Fibroblast of peridontal ligament (primary cell): ENCODE measurements at regions not wholly inside any gene's neighbourhood (a gene's known extent, or its start where the extent isn't known, plus 50 kb on each side); places are given as distances from the start of the nearest gene placed in this dataset.

Experiments used
- DNase-seq: peaks from one replicate; pipeline ENCODE4 v3.0.0-alpha.2; 2010; ENCODE audit errors: extremely low read depth

DNA sequence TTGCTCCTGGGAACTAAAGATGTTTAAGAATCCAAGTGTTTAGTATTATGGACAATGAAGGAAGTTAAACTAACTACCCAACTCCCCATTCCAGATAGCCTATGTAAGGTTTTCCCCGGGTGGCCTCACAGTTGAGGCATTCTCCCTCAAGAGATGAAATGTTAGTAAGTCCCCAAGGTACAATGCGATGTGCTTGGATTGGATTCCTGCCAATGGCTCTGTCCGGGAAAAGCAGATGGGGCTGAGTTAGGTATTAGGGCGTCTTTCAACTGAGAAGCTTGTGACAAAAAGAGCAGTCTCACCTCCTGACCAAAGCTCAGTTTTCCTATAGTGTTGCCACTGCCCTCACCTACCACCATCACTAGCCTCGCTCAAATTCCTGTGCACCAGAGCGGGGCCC lies 64.8 kb upstream of the E2F7 start:
- no peak for DNase-seq

DNA sequence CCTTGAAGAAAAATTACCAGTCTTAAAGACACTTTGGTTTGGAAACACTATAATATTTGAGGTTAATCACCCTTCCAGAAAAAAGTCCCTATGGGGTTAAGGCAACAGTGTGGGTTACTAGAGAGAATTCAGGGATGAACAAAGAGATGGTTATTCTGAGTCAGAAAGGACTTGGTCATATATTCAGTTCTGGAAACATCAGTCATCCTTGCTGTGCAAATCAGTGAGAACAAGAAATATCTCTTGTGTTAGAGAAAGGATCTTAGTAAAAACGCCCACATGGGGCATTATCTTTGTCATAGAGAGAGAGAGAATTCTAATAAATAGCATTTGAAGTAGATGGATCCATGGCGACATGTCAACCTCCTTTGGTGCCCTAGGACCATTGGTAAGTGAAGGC lies 59.4 kb upstream of the E2F7 start:
- peak; percentile 87 for DNase-seq

DNA sequence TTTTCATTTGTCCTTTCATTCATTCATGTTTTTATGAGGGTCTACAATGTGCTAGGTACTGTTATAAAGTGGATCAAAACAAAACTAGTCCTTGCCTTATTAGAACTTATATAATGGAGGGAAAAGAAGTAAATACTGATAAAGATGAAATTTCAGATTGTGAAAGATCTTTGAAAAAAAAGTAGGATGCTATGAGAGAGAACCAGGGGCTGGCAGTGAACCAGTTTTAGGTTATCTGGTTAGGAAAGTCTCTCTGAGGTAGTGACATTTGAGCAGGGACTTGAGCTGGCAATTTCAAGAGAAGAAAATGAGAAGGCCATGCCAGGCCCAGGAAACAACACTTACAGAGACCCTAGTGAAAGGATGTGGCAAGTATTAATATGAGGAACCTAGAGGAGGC lies 57.3 kb upstream of the E2F7 start:
- peak; percentile 52 for DNase-seq

DNA sequence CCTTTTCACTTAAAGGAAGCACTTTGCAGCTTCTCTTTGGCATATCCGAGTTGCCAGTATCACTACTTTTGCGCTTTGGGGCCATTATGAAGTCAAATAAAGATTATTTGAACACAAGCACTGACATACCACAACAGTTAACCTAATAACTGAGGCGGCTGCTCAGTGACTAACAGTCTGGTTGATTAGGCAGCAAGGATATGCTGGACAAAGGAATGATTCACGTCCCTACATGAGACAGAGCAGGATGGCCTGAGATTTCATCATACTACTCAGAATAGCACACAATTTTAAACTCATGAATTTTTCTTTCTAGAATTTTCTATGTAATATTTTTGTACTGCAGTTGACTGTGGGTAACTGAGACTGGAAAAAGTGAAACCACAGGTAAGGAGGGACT lies 56.9 kb upstream of the E2F7 start:
- peak; percentile 95 for DNase-seq

DNA sequence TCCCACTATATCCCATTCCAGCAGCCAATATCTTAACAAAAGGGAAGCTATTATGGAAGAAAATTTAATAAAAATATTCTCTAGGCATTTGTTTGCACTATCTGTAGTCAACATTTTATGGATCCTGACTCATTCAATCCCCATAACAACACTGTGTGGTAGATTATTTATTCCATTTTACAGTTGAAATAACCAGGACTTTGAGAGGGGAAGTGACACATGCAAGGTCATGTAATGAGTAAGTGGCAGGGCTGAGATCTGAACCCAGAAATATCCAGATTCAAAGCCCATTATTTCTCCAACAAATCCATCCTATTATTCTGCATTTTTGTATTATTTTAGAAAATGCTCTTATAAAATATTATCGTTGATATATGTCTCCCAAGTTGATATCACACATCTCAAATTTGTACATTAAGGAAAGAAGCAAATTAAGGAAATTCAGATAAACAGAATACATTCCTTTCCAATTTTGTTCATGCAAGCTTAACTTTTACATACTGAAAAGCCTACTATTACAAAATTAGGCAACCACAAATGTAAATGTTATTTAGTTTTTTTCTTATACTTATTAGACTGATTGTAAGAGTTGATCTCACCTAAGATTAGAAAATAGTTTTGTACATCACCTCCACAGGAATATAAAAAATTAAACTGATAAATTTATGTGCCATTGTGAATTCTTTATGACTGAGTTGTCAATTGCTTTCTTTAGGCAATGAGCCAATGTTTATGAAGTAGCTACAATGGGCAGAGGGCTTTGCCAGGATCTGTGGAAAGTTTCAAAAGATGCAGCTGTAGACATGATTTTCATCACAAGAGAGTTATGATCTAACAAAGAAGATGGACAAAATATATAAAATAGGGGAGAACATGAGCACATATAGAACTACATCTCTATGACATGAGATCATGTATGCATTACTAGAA lies 55.1 kb upstream of the E2F7 start:
- DNase-seq = peak; percentile 90

DNA sequence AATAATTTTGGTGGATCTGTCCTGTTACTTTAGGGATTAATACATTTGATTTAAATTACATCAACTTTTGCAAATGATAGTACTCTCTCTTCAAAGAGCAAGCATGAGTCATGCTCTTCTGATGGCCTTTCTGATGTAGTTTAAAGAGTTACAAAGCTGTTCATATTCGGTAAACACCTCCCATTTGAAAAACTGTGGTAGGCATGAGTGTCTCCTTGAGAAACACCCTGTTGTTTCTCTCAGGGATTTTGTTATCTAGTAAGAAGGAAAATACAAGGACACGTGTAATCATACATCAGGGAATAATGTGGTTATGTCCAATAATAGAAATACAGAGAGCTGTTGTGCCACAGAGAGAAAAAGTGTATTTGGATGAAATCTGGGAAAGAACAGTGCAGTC lies 53.3 kb upstream of the E2F7 start:
- DNase-seq = peak; percentile 45

DNA sequence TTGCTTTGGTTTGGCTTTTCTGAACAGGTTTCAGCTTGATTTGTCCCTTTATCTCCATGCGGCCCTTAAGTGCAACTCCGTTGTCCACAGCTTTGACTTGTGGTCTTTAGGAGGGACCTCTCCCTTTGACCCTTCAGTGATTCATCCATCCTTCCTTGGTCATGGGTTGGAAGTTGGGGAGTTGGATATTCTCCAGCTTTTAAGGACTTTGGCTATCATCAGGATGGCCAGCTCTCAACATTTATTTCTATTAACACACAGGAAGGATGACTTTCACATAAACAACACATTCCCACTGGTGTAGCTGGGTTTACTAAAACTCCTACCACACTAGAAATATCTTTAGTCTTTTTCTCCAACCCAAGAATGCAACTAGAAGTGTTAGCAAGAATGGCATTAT lies 50.9 kb upstream of the E2F7 start:
- no peak for DNase-seq

DNA sequence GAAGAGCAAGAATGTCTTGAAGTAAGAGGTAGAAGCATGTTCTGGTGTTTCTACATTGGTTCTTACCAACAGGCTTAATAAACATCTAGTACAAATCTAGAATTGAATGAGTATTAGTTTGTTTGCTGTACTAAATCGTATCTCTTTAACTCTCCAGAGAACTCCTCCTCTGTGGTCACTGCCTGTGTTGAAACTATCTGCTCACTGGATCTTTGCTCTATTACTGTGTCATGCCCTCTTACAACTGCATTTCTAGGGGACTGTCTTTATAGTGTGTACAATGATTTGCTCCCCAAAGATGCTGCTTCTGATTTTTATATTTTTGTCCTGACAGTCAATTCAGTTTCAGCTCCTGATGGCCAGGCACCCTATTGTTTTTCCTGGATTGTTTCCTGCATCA lies 50.1 kb upstream of the E2F7 start:
- no peak for DNase-seq
